ENCODE measurements at regions not wholly inside any gene's neighbourhood (a gene's known extent, or its start where the extent isn't known, plus 50 kb on each side); places are given as distances from the start of the nearest gene placed in this dataset.
"Not testable (repeated sequence)": the region's sequence is repeated elsewhere in the genome, so short reads cannot be mapped to it uniquely, and the experiment has no call there.

DNA sequence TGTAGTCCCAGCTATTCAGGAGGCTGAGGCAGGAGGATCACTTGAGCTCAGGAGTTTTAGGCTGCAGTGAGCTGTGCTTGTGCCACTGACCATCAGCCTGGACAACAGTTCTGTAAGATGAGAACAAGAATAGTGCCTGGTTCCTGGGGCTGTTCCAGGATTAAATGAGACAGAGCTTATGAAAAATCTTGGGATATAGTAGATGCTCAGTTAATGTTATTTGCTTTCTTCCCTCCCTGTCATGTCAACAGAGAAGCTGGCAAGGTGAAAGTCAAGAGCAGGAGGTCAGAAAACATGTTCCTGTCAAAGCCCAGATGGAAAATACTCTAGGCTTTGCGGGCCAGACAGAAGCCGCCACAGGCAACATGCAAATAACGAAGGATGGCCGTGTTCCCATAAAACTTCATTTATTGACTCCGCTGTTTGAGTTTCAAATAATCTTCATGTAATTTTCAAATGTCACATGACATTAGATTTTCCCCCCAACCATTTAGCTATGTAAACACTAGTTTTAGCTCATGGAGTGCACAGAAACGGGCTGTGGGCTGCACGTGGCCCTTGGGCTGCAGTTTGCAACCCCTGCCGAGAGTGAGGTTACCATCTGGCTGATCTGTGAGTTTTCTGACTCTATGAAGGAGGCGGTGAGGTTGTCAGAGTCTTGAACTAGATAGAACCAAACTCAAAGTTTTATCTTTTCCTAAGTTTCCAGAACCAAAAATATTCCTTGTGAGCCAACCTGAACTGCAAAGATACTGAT is 63.4 kb upstream of the PMEPA1 start:
- DNase-seq (ENCODE audit: low spot score): no peak

DNA sequence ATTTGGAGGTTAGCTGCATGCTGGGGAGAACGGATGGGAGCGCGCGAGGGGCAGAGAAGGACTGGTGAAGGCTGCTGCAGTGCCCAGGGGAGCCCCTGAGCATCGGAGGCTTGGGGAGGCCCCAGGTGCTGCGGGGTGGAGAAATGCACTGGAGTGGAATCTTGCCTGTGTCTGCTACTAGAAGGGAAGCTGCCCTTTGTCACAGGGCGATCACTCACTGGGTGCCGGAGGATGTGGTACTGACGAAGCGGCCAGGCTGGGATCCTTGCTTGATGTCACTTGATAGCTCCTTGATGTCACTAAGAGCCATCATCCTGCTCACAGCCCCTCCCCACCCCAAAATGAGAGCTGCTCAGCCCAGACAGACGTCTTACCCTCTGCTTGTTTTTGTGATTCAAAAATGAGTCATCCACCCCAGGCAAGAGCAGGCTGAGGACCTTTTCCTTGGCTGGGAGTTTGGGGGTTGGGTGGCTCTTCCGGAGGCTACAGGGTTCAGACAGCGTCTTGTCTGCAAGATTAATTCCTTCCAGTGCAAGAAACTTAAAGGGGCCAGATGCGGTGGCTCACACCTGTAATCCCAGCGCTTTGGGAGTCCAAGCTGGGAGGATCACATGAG is 62.6 kb upstream of the PMEPA1 start:
- peak; percentile 89 for DNase-seq (ENCODE audit: low spot score)

DNA sequence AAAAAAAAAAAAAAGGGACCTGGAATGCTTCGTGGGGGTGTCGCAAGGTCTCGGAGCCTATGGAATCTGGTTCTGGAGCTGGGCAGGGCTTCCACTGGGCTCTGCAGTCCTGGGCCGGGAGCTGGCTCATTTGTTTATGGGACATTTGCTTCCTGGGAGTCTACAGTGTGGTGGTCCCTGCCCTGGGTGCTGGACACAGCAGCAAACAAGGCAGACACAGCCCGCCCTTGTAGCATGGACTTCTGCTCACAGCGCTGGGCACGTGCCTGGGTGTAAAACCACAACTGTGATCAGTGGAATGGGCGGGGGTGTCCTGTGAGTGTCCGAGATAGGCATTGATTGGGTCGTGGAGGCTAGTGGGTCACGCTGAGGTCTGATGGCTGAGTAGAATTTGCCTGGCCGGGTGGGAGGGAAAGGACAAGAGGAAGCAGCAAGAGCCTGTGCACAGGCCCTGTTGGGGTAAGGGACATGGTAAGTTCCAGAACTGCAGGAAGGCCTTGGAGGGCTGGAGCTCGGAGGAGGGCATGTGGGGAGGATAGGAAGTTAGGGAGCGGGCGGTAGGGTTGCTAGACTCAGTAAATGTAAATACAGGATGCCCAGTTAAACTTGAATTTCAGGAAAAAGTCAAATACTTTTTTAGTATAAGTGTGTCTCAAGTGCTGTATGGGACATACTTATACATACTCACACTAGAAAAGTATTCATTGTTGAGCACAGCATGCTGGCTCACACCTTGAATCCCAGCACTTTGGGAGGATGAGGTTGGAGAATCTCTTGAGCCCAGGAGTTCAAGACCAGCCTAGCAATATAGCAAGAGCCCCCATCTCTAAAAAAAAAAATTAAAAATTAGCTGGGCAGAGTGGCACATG is 61.3 kb upstream of the PMEPA1 start:
- no peak for DNase-seq (ENCODE audit: low spot score)

DNA sequence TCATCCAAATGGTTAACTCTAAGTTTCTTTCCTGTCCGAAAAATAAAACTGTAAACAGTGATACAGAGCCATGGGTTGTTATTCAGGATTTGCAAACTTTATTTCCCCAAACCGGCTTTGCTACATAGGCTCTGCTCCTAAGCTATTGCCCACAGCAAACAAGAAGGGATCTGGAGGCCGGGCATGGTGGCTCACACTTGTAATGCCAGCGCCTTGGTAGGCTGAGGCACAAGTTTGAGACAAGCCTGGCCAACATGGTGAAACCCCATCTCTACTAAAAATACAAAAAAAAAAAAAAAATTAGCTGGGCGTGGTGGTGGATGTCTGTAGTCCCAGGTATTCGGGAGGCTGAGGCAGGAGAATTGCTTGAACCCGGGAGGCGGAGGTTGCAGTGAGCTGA is 60.6 kb upstream of the PMEPA1 start:
- not testable (repeated sequence) for DNase-seq (ENCODE audit: low spot score)

DNA sequence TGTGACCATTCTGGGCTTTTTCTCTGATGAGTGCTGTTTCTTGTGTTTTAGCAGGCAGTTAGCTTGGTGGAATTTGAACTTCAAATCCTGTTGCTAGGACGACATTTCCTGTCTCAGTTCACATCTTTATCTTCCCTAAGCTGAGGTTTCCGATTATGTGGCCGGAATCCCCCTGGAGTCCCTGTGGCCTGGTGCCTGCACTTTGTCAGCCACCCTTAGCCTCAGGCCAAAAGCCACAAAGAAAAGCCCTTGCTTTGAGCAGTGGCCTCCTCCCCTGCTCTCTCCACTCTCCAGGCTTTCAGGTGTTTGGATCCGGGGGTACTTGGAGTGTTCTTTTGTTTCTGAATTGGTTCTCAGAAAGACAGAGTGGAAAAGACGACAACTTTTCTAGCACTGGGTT is 59.9 kb upstream of the PMEPA1 start:
- no peak for DNase-seq (ENCODE audit: low spot score)

DNA sequence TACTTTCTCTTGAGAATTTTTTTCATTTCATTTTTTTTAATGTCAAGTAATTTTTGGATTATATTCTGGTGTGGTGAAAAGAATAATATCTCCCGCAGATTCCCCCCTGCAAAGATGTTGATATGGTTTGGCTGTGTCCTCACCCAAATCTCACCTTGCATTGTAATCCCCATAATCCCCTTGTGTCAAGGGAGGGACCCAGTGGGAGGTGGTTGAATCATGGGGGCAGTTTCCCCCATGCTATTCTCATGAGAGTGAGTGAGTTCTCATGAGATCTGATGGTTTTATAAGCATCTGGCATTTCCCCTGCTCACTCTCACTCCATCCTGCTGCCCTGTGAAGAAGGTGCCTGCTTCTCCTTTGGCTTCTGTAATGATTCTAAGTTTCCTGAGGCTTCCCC is 58.7 kb upstream of the PMEPA1 start:
- no peak for DNase-seq (ENCODE audit: low spot score)

DNA sequence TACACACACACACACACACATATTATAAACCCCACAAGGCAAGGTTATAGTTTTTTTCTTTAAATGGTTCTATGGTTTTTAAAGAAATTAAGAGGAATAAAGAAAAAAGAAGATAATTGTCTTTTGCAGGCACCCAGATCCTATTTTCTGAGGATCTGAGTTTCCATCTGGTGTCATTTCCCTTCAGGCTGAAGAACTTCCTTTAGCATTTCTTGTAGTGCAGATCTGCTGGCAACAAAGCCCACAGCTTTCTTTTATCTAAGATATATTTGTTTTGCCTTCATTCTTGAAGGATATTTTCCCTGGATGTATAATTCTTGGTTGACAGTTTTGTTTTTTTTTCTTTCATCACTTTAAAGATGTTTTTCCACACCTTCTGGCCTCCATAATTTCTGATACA is 57.6 kb upstream of the PMEPA1 start:
- DNase-seq (ENCODE audit: low spot score): no peak

DNA sequence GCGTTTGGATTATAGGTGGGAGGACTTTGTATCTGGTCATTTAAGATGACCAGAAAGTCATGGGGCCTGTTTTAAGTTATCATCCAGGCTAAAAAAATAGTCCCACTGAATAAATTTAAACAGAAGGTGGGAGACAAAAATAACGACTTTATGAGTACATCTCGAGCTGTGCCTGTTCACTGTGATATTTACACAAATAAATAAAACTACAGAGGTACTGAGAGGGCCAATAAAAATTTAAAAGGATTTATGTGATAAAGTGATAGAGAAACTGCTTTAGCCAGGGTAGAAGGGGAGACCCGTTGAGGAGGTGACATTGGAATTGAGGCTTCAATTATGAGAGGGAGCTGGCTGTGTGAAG is 53.4 kb upstream of the PMEPA1 start:
- no peak for DNase-seq (ENCODE audit: low spot score)

DNA sequence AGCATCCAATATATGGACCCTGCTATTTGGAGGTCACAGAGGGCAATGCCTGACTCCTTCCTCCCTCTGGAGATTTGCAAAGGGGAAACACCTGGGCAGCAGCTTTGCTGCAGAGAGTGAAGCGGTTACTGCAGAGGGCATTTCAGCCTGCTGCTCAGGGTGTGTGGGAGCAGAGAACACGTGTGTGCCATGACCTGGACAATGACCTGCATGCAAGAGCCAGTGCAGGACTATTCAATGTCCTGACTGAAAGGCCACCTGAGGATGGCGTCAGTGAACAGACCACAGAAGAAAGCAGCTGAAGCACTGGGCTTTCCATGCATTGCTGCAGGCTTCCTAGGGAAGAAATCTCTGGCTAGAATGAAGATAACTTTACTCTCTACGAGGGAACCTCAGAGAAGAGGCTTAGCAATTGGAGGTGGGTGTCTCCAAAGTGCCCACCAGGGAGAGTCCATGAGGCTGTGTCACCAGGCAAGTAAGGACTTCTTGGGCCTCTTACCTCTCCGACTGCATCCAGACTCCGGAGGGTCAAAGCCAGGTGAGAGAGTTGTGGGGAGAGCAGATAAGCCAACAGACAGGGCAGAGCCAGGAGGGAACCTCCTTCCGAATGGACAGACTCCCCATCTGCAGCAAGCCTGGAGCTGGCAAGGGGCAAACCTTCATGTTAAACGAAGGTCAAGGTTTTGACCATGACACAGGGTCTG is 52.9 kb upstream of the PMEPA1 start:
- no peak for DNase-seq (ENCODE audit: low spot score)

DNA sequence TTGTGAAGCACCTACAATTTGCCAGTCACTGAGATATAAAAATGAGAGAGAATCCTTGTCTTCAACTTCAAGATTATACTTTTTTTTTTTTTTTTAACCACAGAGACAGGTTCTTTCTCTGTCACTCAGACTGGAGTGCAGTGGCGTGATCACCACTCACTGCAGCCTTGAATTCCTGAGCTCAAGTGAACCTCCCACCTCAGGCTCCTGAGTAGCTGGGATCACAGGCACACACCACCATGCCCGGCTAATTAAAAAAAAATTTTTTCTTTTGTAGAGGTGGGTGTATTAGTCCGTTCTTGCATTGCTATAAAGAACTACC is 51.6 kb upstream of the PMEPA1 start:
- DNase-seq (ENCODE audit: low spot score): no peak

DNA sequence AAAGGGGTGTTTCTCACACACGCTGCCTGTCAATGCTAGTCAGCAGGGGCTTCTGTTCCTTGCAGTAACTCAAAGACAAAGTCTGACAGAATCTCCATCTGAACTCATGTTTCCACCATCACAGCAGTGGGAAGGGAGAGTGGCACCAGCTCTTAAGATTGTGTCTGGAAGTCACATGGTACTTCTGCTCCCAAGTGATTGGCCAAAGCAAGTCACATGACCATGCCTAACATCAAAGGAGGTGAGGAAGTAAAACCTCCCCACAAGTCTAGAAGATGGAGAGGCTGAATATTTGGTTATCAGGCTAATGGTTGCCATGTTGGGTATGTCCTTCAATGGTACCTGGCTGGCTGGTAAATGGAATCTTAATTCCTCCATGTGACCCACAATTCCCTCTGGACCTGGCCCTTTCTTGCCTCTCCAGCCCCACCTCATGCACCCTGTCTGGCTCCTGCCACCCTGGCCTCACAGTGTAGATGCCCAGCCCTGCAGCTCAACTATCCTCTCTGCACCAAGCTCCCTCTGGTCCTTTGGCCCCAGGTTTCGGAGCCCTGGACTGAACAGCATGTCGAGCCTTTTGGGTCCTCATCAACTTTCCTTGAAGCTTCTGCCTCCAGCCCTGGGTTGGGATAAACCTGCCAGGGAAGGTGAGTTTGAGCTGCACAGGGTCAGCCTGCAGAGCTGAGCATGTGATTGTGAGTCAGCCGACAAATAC is 51.0 kb upstream of the PMEPA1 start:
- no peak for DNase-seq (ENCODE audit: low spot score)

DNA sequence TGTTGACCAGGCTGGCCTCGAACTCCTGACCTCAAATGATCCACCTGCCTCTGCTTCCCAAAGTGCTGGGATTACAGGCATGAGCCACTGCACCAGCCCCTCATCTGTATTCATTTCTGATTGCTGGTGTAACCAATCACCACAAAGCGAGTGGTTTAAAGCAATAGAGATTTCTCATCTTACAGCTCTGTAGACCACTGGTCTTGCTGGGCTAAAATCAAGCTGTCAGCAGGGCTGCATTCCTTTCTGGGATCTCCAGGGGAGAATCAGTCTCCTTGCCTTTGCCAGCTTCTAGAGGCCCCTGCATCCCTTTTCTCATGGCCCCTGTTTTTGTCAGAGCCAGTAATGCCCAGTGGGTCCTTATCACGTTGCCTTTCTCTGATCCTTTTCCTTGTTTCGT is 49.9 kb upstream of the PMEPA1 start:
- no peak for DNase-seq (ENCODE audit: low spot score)

All from H4 (cell line).